Uterus (tissue), 2 donors: ENCODE measurements at regions not wholly inside any gene's neighbourhood (a gene's known extent, or its start where the extent isn't known, plus 50 kb on each side); places are given as distances from the start of the nearest gene placed in this dataset.

Experiments
- CTCF ChIP-seq, 4 experiments: fragments of 200-600 bp in 2 of 4; fragments of 450-650 bp in 2 of 4; sonication (generic) in 2 of 4; IDR thresholded peaks; one replicate each; pipeline ENCODE4 v1.5.1; 2016 to 2019; ENCODE audit warnings: antibody characterized with exemption in 4 of 4, mild to moderate bottlenecking in 2 of 4, moderate library complexity in 1 of 4
- POLR2A ChIP-seq, 2 donors: fragments of 450-650 bp; IDR thresholded peaks; one replicate each; pipeline ENCODE4 v1.6.1; 2016; ENCODE audit warnings: antibody characterized with exemption in 2 of 2, mild to moderate bottlenecking in 1 of 2, moderate library complexity in 1 of 2

DNA sequence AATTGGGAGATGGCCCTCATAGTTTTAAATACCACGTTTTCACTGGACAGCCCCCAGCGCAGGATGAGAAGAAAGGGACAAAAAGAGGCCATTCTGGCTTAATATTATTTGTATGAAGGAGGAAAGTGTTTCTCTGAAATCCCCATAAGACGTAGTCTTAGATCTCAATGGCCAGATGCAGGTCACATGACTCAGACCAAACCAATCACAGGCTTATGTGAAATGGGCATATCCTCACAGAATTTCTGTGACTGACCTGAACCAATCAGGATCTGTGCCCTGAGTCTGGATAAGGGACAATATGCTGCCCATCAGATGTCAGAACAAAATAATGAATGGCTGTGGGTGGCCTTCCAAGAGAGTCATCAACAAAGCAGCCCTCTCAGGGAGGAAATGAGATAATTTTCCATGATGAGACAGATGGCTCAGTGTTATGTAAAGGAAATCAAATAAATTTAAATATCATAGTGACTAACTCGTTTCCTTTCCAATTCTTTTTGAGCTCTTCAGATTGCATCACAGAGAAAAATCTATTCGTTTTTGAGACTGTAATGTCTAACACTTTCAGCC lies 1009.5 kb upstream of the TMEM132C start:
- no peak for TF ChIP-seq CTCF (IDR thresholded peaks at IDR 0.05)
- no peak for TF ChIP-seq POLR2A (IDR thresholded peaks at IDR 0.05)
